GF-D8 (cell line): ENCODE measurements at regions not wholly inside any gene's neighbourhood (a gene's known extent, or its start where the extent isn't known, plus 50 kb on each side); places are given as distances from the start of the nearest gene placed in this dataset.
"Not testable (repeated sequence)": the region's sequence is repeated elsewhere in the genome, so short reads cannot be mapped to it uniquely, and the experiment has no call there.

Experiments
- DNase-seq: peaks from one replicate; lab custom pipeline; 2025; lab: John Stamatoyannopoulos, UW

- no peak for DNase-seq
Observed at GRCh38 chr9:97179616-97180015, 127.8 kb upstream of the CCDC180 start.

GRCh38 chr9:97176206-97176605 lies 131.3 kb upstream of the CCDC180 start:
- no peak for DNase-seq

- not testable (repeated sequence) for DNase-seq
Observed at GRCh38 chr9:97168174-97168573, 129.2 kb upstream of the CTSV start.

GRCh38 chr9:97166496-97167138 lies 127.7 kb upstream of the CTSV start:
- not testable (repeated sequence) for DNase-seq

- DNase-seq = no peak
Observed at GRCh38 chr9:97160255-97160654, 121.3 kb upstream of the CTSV start.

- DNase-seq = not testable (repeated sequence)
Observed at GRCh38 chr9:97158722-97159121, 119.8 kb upstream of the CTSV start.

GRCh38 chr9:97155441-97155840 lies 116.5 kb upstream of the CTSV start:
- not testable (repeated sequence) for DNase-seq

- DNase-seq = no peak
Observed at GRCh38 chr9:97153967-97154366, 115.0 kb upstream of the CTSV start.

GRCh38 chr9:97153160-97153559 lies 114.2 kb upstream of the CTSV start:
- DNase-seq = not testable (repeated sequence)

- DNase-seq = not testable (repeated sequence)
Observed at GRCh38 chr9:97150471-97150870, 111.5 kb upstream of the CTSV start.

GRCh38 chr9:97148428-97148827 lies 109.5 kb upstream of the CTSV start:
- not testable (repeated sequence) for DNase-seq

- DNase-seq = not testable (repeated sequence)
Observed at GRCh38 chr9:97145680-97146079, 106.7 kb upstream of the CTSV start.

- DNase-seq = no peak
Observed at GRCh38 chr9:97140566-97140965, 101.6 kb upstream of the CTSV start.

- no peak for DNase-seq
Observed at GRCh38 chr9:97136421-97136820, 97.5 kb upstream of the CTSV start.

- not testable (repeated sequence) for DNase-seq
Observed at GRCh38 chr9:97133966-97134365, 95.0 kb upstream of the CTSV start.

GRCh38 chr9:97132865-97133264 lies 93.9 kb upstream of the CTSV start:
- no peak for DNase-seq

- DNase-seq = not testable (repeated sequence)
Observed at GRCh38 chr9:97130864-97131263, 91.9 kb upstream of the CTSV start.

- DNase-seq = not testable (repeated sequence)
Observed at GRCh38 chr9:97130387-97130786, 91.4 kb upstream of the CTSV start.

- DNase-seq = no peak
Observed at GRCh38 chr9:97128919-97129318, 90.0 kb upstream of the CTSV start.

GRCh38 chr9:97124256-97124655 lies 85.3 kb upstream of the CTSV start:
- DNase-seq = no peak

- no peak for DNase-seq
Observed at GRCh38 chr9:97110696-97111095, 71.8 kb upstream of the CTSV start.

- peak; percentile 4 for DNase-seq
Observed at GRCh38 chr9:97109194-97109811, 70.4 kb upstream of the CTSV start.

GRCh38 chr9:97105220-97105619 lies 66.3 kb upstream of the CTSV start:
- DNase-seq = not testable (repeated sequence)
